ENCODE measurements at regions not wholly inside any gene's neighbourhood (a gene's known extent, or its start where the extent isn't known, plus 50 kb on each side); places are given as distances from the start of the nearest gene placed in this dataset.
"Not testable (repeated sequence)": the region's sequence is repeated elsewhere in the genome, so short reads cannot be mapped to it uniquely, and the experiment has no call there.

- Histone ChIP-seq H3K4me3 (ENCODE audit: low read length in 3 of 3) (no peak overlapping the region), H3K27ac (ENCODE audit: low read depth, low read length) (no peak overlapping the region), H3K9me3 (ENCODE audit: control insufficient read depth in 3 of 3, low read length in 3 of 3) (no peaks in the 10 kb centered on the region), H3K9ac (ENCODE audit: low read depth in 1 of 3, low read length in 3 of 3) (no peak overlapping the region), H3K4me1 (ENCODE audit: control insufficient read depth in 3 of 3, insufficient read depth in 3 of 3, low read length in 3 of 3) (no peaks in the 10 kb centered on the region), H3K36me3 (ENCODE audit: control insufficient read depth in 3 of 3, insufficient read depth in 3 of 3, low read length in 3 of 3) (no peaks in the 10 kb centered on the region), H3K27me3 (ENCODE audit: control insufficient read depth in 3 of 3, insufficient read depth in 3 of 3, low read length in 3 of 3) (no peaks in the 10 kb centered on the region)
These were observed 866.4 kb downstream of the PLOD2 start for GRCh38 chr3:145294572-145294971.

- Histone ChIP-seq H3K27ac (ENCODE audit: low read depth, low read length) (no peak overlapping the region), H3K4me3 (ENCODE audit: low read length in 3 of 3) (no peak overlapping the region), H3K9me3 (ENCODE audit: control insufficient read depth in 3 of 3, low read length in 3 of 3) (no peaks in the 10 kb centered on the region), H3K36me3 (ENCODE audit: control insufficient read depth in 3 of 3, insufficient read depth in 3 of 3, low read length in 3 of 3) (no peaks in the 10 kb centered on the region), H3K27me3 (ENCODE audit: control insufficient read depth in 3 of 3, insufficient read depth in 3 of 3, low read length in 3 of 3) (no peaks in the 10 kb centered on the region), H3K4me1 (ENCODE audit: control insufficient read depth in 3 of 3, insufficient read depth in 3 of 3, low read length in 3 of 3) (no peaks in the 10 kb centered on the region), H3K9ac (ENCODE audit: low read depth in 1 of 3, low read length in 3 of 3) (no peak overlapping the region)
These were observed 853.7 kb downstream of the PLOD2 start for GRCh38 chr3:145307272-145307671.

- no peaks in the 10 kb centered on the region for H3K27me3 ChIP-seq (ENCODE audit: control insufficient read depth in 3 of 3, insufficient read depth in 3 of 3, low read length in 3 of 3)
- H3K27ac ChIP-seq (ENCODE audit: low read depth, low read length) = no peak overlapping the region
- H3K36me3 ChIP-seq (ENCODE audit: control insufficient read depth in 3 of 3, insufficient read depth in 3 of 3, low read length in 3 of 3) = no peaks in the 10 kb centered on the region
- H3K4me3 ChIP-seq (ENCODE audit: low read length in 3 of 3) = no peak overlapping the region
- H3K9ac ChIP-seq (ENCODE audit: low read depth in 1 of 3, low read length in 3 of 3) = no peak overlapping the region
- H3K9me3 ChIP-seq (ENCODE audit: control insufficient read depth in 3 of 3, low read length in 3 of 3) = no peaks in the 10 kb centered on the region
- H3K4me1 ChIP-seq (ENCODE audit: control insufficient read depth in 3 of 3, insufficient read depth in 3 of 3, low read length in 3 of 3) = no peaks in the 10 kb centered on the region
These were observed 847.2 kb downstream of the PLOD2 start for GRCh38 chr3:145313751-145314150.

- H3K9ac ChIP-seq (ENCODE audit: low read depth in 1 of 3, low read length in 3 of 3); H3K36me3 ChIP-seq (ENCODE audit: control insufficient read depth in 3 of 3, insufficient read depth in 3 of 3, low read length in 3 of 3); H3K4me3 ChIP-seq (ENCODE audit: low read length in 3 of 3); H3K27me3 ChIP-seq (ENCODE audit: control insufficient read depth in 3 of 3, insufficient read depth in 3 of 3, low read length in 3 of 3); H3K27ac ChIP-seq (ENCODE audit: low read depth, low read length); H3K4me1 ChIP-seq (ENCODE audit: control insufficient read depth in 3 of 3, insufficient read depth in 3 of 3, low read length in 3 of 3); H3K9me3 ChIP-seq (ENCODE audit: control insufficient read depth in 3 of 3, low read length in 3 of 3): not testable (repeated sequence)
These were observed 844.7 kb downstream of the PLOD2 start for GRCh38 chr3:145316253-145316652.

GRCh38 chr3:145326666-145327065, 834.3 kb downstream of the PLOD2 start:
- H3K36me3 ChIP-seq (ENCODE audit: control insufficient read depth in 3 of 3, insufficient read depth in 3 of 3, low read length in 3 of 3) = no peaks in the 10 kb centered on the region
- no peak overlapping the region for H3K4me3 ChIP-seq (ENCODE audit: low read length in 3 of 3)
- H3K9me3 ChIP-seq (ENCODE audit: control insufficient read depth in 3 of 3, low read length in 3 of 3) = no peaks in the 10 kb centered on the region
- no peak overlapping the region for H3K27ac ChIP-seq (ENCODE audit: low read depth, low read length)
- H3K27me3 ChIP-seq (ENCODE audit: control insufficient read depth in 3 of 3, insufficient read depth in 3 of 3, low read length in 3 of 3) = no peaks in the 10 kb centered on the region
- no peaks in the 10 kb centered on the region for H3K4me1 ChIP-seq (ENCODE audit: control insufficient read depth in 3 of 3, insufficient read depth in 3 of 3, low read length in 3 of 3)
- no peak overlapping the region for H3K9ac ChIP-seq (ENCODE audit: low read depth in 1 of 3, low read length in 3 of 3)

- not testable (repeated sequence) for H3K4me1 ChIP-seq (ENCODE audit: control insufficient read depth in 3 of 3, insufficient read depth in 3 of 3, low read length in 3 of 3); H3K36me3 ChIP-seq (ENCODE audit: control insufficient read depth in 3 of 3, insufficient read depth in 3 of 3, low read length in 3 of 3); H3K4me3 ChIP-seq (ENCODE audit: low read length in 3 of 3); H3K27me3 ChIP-seq (ENCODE audit: control insufficient read depth in 3 of 3, insufficient read depth in 3 of 3, low read length in 3 of 3); H3K9ac ChIP-seq (ENCODE audit: low read depth in 1 of 3, low read length in 3 of 3); H3K27ac ChIP-seq (ENCODE audit: low read depth, low read length); H3K9me3 ChIP-seq (ENCODE audit: control insufficient read depth in 3 of 3, low read length in 3 of 3)
These were observed 827.6 kb downstream of the PLOD2 start for GRCh38 chr3:145333427-145333826.

- Histone ChIP-seq H3K27me3 (ENCODE audit: control insufficient read depth in 3 of 3, insufficient read depth in 3 of 3, low read length in 3 of 3) (no peaks in the 10 kb centered on the region), H3K4me3 (ENCODE audit: low read length in 3 of 3) (no peak overlapping the region), H3K4me1 (ENCODE audit: control insufficient read depth in 3 of 3, insufficient read depth in 3 of 3, low read length in 3 of 3) (no peaks in the 10 kb centered on the region), H3K9ac (ENCODE audit: low read depth in 1 of 3, low read length in 3 of 3) (no peak overlapping the region), H3K36me3 (ENCODE audit: control insufficient read depth in 3 of 3, insufficient read depth in 3 of 3, low read length in 3 of 3) (no peaks in the 10 kb centered on the region), H3K9me3 (ENCODE audit: control insufficient read depth in 3 of 3, low read length in 3 of 3) (no peaks in the 10 kb centered on the region), H3K27ac (ENCODE audit: low read depth, low read length) (no peak overlapping the region)
These were observed 827.1 kb downstream of the PLOD2 start for GRCh38 chr3:145333931-145334330.

- Histone ChIP-seq H3K4me3 (ENCODE audit: low read length in 3 of 3) (no peak overlapping the region), H3K27ac (ENCODE audit: low read depth, low read length) (no peak overlapping the region), H3K9me3 (ENCODE audit: control insufficient read depth in 3 of 3, low read length in 3 of 3) (peaks cover 0 to 10% (median 2%) of the 10 kb centered on the region in 3 donors), H3K27me3 (ENCODE audit: control insufficient read depth in 3 of 3, insufficient read depth in 3 of 3, low read length in 3 of 3) (no peaks in the 10 kb centered on the region), H3K4me1 (ENCODE audit: control insufficient read depth in 3 of 3, insufficient read depth in 3 of 3, low read length in 3 of 3) (no peaks in the 10 kb centered on the region), H3K36me3 (ENCODE audit: control insufficient read depth in 3 of 3, insufficient read depth in 3 of 3, low read length in 3 of 3) (no peaks in the 10 kb centered on the region), H3K9ac (ENCODE audit: low read depth in 1 of 3, low read length in 3 of 3) (no peak overlapping the region)
These were observed 805.8 kb downstream of the PLOD2 start for GRCh38 chr3:145355206-145355605.

GRCh38 chr3:145357453-145357852, 803.5 kb downstream of the PLOD2 start:
- H3K36me3 ChIP-seq (ENCODE audit: control insufficient read depth in 3 of 3, insufficient read depth in 3 of 3, low read length in 3 of 3) = no peaks in the 10 kb centered on the region
- no peak overlapping the region for H3K27ac ChIP-seq (ENCODE audit: low read depth, low read length)
- H3K4me1 ChIP-seq (ENCODE audit: control insufficient read depth in 3 of 3, insufficient read depth in 3 of 3, low read length in 3 of 3) = no peaks in the 10 kb centered on the region
- no peak overlapping the region for H3K9ac ChIP-seq (ENCODE audit: low read depth in 1 of 3, low read length in 3 of 3)
- H3K4me3 ChIP-seq (ENCODE audit: low read length in 3 of 3) = no peak overlapping the region
- no peaks in the 10 kb centered on the region for H3K27me3 ChIP-seq (ENCODE audit: control insufficient read depth in 3 of 3, insufficient read depth in 3 of 3, low read length in 3 of 3)
- peaks cover 0 to 10% (median 2%) of the 10 kb centered on the region in 3 donors for H3K9me3 ChIP-seq (ENCODE audit: control insufficient read depth in 3 of 3, low read length in 3 of 3)

- Histone ChIP-seq H3K36me3 (ENCODE audit: control insufficient read depth in 3 of 3, insufficient read depth in 3 of 3, low read length in 3 of 3) (no peaks in the 10 kb centered on the region), H3K27ac (ENCODE audit: low read depth, low read length) (no peak overlapping the region), H3K9me3 (ENCODE audit: control insufficient read depth in 3 of 3, low read length in 3 of 3) (peaks cover 0 to 10% (median 2%) of the 10 kb centered on the region in 3 donors), H3K4me1 (ENCODE audit: control insufficient read depth in 3 of 3, insufficient read depth in 3 of 3, low read length in 3 of 3) (no peaks in the 10 kb centered on the region), H3K4me3 (ENCODE audit: low read length in 3 of 3) (no peak overlapping the region), H3K27me3 (ENCODE audit: control insufficient read depth in 3 of 3, insufficient read depth in 3 of 3, low read length in 3 of 3) (no peaks in the 10 kb centered on the region), H3K9ac (ENCODE audit: low read depth in 1 of 3, low read length in 3 of 3) (no peak overlapping the region)
These were observed 801.9 kb downstream of the PLOD2 start for GRCh38 chr3:145359040-145359439.

- no peak overlapping the region for H3K4me3 ChIP-seq (ENCODE audit: low read length in 3 of 3)
- no peaks in the 10 kb centered on the region for H3K36me3 ChIP-seq (ENCODE audit: control insufficient read depth in 3 of 3, insufficient read depth in 3 of 3, low read length in 3 of 3)
- H3K9ac ChIP-seq (ENCODE audit: low read depth in 1 of 3, low read length in 3 of 3) = no peak overlapping the region
- no peaks in the 10 kb centered on the region for H3K4me1 ChIP-seq (ENCODE audit: control insufficient read depth in 3 of 3, insufficient read depth in 3 of 3, low read length in 3 of 3)
- peaks cover 0 to 3% (median 0%) of the 10 kb centered on the region in 3 donors for H3K9me3 ChIP-seq (ENCODE audit: control insufficient read depth in 3 of 3, low read length in 3 of 3)
- no peaks in the 10 kb centered on the region for H3K27me3 ChIP-seq (ENCODE audit: control insufficient read depth in 3 of 3, insufficient read depth in 3 of 3, low read length in 3 of 3)
- no peak overlapping the region for H3K27ac ChIP-seq (ENCODE audit: low read depth, low read length)
These were observed 792.2 kb downstream of the PLOD2 start for GRCh38 chr3:145368748-145369147.
